Stimulated activated CD8-positive, alpha-beta memory T cell treated with anti-CD3 and anti-CD28 coated beads, Interleukin-15, amount 100 ng/mL, for 1 hour (primary cell): ENCODE measurements at regions not wholly inside any gene's neighbourhood (a gene's known extent, or its start where the extent isn't known, plus 50 kb on each side); places are given as distances from the start of the nearest gene placed in this dataset.
"Not testable (repeated sequence)": the region's sequence is repeated elsewhere in the genome, so short reads cannot be mapped to it uniquely, and the experiment has no call there.

Experiments
- DNase-seq: peaks from one replicate; pipeline ENCODE4 v3.0.0-alpha.2; 2020; ENCODE audit warnings: low read depth

DNA sequence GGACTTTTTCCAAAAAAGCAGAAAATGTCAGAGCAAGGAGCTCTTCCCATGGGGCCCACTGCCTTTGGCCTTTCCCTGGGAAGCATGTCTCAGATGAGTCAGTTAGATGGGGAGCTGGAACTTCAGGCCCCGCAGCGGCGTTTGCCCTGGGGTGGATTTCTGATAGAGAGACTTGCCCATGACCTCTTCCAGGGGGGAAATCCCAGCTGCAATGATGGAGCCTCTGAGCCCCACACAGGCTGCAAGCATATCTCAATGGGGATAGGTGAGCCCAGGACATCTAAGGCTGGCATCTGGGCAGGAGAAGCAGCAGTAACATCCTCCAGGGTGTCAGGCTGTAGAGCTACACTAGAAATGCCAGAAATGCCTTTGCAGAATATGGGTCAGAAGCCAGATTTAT, 269.2 kb upstream of the TCERG1L start:
- no peak for DNase-seq

DNA sequence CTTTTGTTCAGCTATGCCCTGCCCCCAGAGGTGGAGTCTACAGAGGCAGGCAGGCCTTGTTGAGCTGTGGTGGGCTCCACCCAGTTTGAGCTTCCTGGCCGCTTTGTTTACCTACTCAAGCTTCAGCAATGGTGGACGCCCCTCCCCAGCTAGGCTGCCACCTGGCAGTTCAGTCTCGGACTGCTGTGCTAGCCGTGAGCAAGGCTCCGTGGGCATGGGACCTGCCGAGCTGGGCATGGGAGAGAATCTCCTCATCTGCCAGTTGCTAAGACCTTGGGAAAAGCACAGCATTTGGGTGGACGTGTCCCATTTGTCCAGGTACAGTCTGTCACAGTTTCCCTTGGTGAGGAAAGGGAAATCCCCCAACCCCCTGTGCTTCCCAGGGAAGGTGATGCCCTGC, 270.0 kb upstream of the TCERG1L start:
- DNase-seq: not testable (repeated sequence)

DNA sequence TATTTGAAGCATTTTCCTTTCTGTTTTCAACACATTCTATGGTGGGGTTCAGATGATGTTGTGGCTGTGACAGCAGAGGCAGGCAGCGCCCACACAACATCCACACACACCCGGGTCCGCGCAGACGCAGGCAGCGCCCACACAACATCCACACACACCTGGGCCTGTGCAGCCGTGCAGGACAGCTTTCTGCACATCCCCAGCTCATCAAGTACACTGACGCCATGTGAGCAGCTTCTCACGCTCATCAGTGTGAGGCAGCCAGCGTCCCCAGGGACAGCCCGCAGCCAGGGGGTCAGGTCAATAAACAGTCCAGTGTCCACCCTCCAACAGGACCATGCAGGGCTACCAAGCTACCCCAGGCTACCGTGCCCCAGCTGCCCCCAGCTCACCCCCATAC, 272.8 kb upstream of the TCERG1L start:
- DNase-seq: no peak

DNA sequence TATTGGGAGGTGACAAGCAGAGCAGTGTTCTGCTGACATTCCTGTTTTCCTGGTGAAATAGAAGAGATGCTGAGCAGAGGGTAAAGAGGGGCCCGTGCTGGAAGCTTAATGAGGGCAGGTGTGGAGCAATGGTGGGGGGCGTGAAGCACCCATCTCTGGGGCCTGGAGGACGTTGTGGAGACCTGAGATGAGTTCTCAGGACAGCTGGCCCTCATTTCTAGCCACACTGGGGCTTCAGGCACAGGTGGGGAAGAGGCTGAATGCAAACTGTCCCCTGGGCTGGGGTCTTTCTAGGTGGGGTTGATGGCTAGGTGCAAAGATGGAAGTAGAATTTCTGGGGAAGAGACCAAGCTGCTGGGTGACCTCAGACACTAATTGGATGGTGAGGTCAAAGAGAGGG, 274.2 kb upstream of the TCERG1L start:
- DNase-seq: no peak

DNA sequence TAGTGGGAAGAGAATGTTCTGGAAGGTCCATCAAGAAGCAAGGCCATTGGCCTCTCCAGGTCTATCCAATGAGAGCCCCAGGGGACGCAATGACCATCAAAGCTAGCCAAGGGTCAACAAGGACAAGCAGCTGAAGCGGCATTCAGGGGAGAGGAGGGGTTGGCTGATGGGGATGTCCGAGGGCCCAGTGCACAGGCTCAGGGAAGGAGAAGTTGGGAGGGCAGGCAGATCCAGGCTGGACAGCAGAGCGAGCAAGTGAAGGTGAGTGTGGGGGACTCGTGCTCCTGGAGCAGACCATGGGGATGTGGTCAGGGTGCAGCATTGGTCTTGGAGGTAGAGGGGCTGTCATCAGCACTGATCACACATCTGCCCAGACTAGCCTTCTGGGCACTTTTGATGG, 275.4 kb upstream of the TCERG1L start:
- no peak for DNase-seq

DNA sequence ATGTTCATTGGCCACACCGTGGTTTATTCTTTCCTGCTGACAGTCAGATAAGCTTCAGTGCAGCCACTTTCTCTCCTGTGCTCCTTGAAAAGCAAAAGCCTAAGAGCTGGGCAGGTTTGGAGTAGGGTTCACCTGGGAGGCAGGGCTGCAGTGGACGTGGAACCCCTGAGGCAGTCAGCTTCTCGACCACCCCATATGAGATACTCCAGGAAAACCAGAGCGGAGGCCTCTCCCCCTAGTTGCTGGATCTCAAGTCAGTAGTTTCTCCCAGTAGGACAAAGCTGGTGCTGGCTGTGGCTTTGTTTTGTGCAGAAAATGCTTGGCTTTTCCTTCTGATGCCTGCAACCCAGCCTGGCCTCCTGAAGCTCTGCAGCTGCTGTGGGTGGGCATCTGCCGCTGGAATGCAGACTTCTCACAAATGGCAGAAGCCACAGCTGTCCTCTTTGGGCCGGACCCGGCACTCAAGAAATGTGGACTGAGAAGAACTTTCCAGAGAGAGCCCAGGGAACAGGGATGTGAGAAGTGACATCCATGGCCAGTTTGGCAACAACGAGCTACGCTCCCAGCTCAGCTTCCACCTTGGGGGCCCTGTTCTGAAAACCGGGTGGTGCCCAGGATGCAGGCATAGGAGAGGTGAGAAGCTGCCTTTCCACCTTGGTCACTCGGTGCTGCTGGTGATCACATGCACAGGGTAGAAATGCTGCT, 276.6 kb upstream of the TCERG1L start:
- DNase-seq: no peak

DNA sequence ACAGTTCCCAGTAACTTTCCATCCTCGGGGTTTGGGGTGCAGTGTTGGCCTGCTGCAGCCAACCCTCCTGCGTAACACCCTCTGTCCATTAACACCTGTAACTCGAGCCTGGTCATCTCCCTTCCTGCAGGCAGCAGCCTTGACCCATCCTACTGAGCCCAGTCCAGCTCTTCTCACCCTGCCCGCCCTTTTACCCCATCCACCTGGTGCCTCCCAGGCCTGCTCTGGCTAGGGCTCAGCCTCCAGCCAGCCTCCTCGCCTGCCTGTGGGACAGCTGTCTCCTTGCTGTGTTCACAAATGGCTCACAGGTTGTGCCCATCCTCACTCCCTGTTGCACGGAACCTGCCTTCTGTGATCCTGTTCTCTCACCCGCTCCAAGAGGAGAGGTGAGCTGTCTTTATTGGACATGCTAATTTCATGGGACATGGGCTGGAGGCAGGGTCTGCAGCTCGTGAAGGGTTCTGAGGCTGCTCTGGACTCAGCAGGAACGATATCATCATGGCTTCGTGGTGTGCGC, 277.2 kb upstream of the TCERG1L start:
- DNase-seq: no peak

DNA sequence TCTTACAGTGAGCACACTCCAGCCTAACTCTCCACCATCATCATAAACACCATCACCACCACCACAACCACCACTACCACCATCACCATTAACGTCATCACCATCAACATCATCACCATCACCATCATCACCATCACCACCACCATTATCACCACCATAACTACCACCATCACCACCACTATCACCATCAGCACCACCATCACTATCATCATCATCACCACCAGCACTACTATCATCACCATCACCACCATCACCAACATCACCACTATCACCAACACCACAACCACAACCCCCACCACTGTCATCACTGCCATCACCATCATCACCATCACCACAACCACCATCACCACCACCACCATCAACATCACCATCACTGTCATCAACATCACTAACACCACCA, 279.0 kb upstream of the TCERG1L start:
- DNase-seq: no peak

DNA sequence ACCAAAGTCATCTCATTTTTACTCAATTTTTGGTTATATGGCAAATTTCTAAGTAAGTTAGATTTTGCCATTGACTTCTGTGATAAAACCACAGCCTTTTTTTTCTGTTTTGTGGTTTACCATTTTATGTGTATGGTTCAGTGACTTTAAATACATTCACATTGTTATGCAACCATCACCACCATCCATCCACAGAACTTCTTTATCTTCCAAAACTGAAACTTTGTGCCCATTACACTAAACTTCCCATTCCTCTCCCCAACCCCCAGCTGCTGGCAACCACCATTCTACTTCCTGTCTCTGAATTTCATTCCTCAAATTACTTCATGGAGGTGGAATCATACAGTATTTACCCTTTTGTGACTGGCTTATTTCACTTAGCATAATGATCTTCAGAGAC, 280.4 kb upstream of the TCERG1L start:
- DNase-seq: no peak

DNA sequence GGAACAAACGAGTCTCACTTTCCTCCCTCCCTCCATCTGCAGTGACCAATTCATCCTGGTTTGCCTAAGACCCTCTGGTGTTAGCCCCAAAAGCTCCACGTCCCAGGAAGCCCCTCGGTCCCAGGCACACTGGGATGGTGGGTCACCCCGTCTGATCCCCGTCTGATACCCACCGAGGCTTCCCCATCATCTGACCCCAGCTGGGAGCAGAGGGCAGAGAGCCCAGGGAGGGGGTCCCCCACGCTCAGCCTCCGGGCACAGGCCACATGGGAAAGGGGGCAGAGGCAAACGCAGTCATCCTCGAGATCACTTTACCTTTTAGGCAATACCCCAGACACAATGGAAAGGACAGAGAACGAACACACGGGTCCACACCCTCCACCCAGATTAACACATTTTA, 291.6 kb upstream of the PPP2R2D start:
- DNase-seq: no peak

DNA sequence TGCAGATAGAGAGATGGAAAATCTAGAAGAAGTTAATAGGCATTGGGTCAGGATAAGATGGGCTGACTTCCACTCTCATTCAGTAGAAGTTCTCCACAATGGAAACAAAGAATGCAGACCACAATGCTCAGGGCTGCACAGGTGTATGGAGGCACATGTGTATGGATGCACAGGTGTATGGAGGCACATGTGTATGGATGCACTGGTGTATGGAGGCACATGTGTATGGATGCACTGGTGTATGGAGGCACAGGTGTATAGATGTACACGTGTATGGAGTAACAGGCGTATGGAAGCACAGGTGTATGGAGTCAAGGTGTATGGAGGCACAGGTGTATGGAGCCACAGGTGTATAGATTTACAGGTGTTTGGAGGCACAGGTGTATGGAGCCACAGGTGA, 285.7 kb upstream of the PPP2R2D start:
- DNase-seq: no peak

DNA sequence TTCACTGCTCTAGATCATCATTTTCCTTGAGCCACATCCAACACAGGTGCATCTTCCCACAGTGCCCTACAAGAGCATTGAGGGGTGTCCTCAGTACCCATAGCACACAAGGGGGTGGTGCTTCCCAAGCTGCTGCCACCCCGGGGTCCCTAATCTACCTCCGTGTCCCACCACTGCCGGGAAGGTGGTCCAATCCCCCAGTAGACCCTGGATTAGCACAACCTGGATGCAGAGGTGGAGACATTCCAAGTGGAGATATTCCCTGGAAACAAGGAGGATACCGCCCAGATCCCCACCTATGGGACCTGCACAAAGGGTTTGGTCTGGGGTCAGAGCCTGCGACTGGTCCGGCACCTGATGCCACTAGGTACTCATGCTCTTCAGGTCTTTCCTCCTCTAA, 284.8 kb upstream of the PPP2R2D start:
- no peak for DNase-seq

DNA sequence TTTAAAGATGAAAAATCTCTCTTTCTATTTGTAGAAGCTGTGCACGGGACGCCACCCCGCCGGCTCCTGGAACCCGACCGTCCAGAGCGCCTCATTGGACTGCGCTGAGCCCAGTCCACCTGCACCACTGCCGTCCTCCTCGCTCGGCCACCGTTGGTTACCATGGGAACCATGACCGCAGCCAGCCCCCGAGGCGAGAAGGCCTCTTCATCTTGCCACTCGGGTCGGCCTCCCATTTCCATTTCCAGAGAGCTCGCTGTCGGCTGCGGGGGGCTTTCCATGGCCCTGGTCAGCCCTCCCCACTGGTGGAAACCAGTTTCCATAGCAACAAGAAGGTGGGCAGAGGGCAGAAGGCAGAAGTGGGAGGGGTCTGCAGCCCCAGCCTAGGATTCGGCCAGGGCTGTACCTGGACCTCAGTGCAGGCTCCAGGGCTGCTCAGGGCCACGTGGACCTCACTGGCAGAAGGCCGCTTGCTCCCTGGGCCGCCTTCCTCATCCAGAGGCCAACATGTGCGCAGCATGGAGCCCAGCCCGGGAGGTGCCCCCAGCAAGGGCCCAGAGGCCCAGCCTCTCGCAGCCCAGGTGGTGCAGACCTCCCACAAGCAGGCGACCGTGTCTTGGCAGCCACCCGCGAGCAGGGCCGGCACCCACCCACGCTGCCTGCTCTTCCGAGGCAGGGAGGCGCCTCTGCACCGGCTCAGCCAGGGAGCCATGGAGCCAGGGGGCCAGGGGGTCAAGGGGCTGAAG, 283.5 kb upstream of the PPP2R2D start:
- DNase-seq: no peak

DNA sequence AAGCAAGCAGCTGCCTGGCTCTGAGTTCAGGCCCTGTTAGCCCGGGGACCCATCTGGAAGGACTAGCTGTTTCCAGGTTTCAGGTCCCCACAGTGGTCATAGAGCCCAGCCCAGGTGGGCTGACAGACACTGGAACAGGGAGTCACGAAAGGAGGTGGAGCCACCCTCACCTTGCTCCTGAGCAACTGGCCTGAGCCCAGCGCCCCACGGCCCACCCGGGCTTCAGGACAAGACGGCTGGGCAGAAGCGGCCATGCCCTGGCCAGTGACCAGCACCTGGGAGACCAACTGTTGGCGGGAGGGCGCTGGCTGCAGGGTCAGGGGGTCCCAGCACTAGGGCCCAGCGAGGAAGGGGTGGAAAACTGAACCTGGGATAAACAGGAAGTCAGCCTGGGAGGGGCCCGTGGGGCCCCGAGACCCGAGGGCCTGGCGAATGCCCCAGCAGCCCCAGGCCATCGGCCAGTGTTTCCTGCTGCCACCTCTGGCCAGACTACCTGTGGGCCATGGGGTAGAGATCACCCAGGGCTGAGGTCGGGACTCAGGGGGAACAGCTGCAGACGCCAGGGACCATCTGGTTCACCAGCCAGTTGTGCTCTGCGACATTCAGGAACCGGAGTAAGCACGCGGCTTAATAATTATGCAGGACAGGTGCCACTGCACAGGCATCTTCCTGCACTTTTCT, 282.1 kb upstream of the PPP2R2D start:
- no peak for DNase-seq

DNA sequence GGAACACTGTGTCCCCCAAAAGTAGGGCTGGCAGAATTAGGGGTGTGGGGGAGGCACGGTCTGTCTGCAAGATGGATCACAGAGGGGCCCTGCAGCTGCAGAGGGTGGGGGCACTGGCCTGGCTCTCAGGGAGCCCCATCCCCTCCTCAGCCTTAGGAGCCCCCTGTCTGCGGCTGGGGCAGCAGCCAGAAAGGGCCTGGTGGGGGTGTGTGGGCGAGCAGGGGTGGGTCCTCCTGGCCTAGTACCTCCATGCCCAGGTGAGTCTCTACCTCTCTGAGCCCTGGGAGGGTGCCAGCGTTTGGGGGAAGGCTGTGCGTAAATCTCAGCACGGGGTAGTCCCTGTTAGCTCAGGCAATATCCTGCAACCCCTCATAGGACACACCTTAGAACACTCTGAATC, 280.5 kb upstream of the PPP2R2D start:
- DNase-seq: no peak

DNA sequence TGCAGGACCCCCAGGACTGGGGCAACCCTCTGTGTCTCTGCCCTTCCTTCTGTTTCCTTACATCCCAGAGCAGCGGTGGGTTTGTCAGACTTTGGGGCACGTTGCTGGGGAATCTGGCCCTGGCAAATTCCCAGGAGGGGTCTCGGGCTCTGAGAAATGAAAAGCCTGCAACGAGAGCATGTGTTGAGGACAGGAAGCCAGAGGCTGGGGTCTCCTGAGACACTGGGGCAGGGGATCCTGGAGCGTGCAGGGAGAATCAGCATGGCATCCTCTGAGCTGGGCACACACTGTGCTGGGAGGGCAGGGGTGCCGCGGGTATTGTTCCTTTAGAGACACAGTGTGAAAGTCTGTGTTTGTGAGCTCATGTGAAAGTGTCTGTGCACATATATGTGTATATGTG, 279.9 kb upstream of the PPP2R2D start:
- DNase-seq: no peak

DNA sequence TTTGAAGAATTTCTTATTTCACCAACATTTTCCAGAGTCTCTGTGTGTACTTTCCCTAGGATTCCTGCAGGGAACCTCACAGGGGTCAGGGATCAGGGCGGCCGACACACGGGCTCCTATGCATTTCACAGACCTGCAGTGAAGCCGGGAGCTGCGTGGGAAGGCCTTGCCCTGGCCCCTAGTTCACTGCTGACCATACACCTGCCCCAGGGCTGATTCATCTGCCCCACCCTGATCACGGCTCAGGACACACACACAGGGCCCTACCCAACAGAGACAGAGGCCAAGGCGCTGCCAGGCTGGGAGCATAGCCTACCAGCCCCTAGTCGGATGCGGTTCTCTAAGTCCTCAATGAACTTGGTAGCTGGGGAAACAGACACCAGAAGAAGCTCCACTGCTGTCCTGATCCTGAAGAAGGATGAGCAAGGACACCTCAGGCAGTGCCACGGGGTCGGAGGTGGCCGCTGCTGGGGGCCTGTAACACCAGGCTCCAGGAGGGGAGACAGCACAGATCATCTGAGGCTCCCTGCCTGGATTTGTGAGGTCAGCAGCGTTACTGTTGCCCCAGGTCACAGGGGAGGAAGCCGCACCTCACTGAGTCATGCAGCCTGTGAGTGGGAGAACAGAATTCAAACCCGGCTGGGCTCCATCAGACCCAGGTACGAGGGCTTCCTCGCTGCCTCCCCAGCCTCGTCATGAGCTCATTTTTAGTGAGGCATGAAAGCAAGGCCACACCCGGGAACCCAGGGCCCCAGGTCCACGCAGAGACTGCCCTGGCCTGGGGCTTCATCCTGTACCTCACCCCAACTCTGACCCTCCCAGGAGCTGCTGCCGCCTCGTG, 278.8 kb upstream of the PPP2R2D start:
- no peak for DNase-seq

DNA sequence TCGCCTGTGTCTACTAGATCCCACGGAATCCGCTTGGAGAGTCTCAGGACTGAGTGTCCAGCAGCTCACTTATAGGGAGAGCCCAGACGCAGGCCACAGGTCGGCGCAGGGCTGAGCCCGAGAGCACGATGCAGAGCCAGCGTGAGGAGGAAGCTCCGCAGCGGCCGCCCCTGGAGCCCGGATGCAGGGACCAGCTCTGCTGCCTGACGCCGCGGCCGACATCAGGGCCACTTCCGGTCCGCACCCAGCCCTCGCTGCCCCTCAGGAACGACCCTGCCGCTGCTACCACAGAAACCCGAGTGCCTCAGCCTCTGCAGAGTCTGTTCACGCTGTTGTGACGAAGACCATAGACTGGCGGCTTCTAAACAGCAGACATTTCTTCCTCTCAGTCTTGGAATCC, 275.8 kb upstream of the PPP2R2D start:
- DNase-seq: no peak

DNA sequence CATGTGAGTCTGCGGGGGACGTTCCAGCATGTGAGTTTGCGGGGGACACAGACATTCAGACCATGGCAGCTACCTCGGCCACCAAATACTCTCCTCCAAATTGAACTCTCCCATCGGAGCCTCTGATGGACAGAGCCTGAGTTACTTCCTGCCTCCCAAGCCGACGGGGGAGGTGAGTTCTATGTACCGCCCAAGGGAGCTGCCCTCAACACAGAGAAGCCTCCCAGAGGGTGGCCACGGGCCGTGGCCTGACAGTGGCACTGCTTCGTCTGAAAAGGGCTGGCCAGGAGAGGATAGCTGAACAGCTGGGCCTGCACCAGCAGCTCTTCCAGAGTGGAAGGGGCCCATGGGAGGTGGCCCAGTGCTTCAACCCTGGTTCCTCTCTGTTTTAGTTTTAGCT, 274.5 kb upstream of the PPP2R2D start:
- no peak for DNase-seq

DNA sequence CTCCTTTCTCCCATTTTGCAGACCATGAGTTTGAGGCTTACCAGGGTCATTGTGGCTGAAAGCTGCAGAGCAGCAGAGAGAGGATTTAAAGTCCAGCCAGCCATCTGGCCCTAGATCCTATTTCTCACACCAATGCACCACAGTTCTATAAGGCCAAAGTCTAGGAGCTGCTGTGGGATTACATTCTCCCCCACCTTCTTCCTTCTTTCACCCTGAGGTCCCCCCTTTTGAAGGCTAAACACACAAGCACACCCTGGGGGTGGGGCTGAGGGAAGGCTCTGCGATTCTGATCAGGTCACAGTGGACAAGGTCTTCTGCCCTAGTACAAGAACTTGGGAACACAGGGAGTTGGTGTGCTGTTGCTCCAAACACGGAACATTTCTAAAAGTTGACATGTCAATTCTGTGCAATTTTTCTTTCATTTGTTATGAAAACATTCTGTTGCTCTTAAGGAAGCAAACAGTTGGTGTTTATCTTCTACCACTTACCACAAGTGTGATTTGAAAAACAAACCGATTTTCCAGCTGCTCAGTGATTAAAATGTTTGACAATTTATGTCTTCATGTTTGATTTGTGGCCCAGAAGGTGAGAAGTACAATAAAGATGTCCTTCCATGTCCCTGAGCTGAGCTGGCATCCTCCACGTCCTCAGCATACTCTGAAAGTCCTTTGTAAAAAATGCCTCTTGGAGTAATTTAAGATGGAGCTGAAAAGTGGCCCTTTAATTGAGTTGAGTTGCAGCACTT, 271.6 kb upstream of the PPP2R2D start:
- no peak for DNase-seq

DNA sequence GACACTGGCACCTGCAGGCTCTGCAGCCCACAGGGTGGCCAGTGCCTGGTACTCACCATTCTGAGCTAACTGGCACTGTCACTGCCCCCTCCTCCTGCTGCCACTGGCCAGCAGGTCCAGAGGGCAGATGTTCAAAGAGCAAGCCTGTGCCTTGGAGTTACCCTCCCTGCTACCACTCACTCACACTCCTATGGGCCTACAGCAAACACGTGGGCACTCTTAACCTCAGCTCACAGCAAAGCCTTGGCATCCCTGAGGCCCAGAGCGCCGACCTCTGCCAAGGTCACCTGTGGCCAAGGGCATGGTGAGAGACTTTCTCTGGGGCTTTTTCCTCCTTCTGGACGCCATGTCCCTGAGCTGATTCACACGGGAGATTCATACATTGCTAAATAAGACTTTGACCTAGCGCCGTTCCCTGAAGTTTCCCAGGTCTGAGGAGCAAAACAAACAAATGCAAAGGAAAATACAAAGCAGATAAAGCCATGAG, 270.0 kb upstream of the PPP2R2D start:
- no peak for DNase-seq
